ENCODE measurements at regions not wholly inside any gene's neighbourhood (a gene's known extent, or its start where the extent isn't known, plus 50 kb on each side); places are given as distances from the start of the nearest gene placed in this dataset.
A peak's percentile ranks its signal among the peaks of the same experiment; 100 is the strongest.

DNA sequence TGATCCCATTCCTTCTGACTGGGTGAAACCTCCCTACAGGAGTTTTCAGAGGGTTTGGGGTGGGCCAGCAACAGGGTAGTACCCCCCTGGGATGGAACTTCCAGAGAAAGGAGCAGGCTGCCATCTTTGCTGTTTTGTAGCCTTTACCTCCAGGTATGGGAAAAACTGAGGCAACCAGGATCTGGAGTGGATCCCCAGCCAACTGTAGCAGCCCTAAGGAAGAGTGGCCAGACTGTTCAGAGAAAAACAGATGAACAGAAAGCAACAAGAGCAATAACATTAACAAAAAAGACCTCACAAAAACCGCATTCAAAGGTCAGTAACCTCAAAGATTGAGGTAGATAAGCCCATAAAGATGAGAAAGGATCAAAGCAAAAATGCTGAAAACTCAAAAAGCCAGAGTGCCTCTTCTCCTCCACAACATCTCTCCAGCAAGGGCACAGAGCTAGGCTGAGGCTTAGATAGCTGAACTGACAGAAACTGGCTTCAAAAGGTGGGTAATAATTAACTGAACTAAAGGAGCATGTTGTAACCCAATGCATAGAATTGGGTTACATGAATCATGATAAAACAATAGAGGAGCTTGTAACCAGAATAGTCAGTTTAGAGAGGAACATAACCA is 1288.6 kb upstream of the CNTN5 start:
- no peak for TF ChIP-seq MYC (IDR thresholded peaks at IDR 0.05; ENCODE audit: low read depth, low read length)
- TF ChIP-seq, protein P1, sequence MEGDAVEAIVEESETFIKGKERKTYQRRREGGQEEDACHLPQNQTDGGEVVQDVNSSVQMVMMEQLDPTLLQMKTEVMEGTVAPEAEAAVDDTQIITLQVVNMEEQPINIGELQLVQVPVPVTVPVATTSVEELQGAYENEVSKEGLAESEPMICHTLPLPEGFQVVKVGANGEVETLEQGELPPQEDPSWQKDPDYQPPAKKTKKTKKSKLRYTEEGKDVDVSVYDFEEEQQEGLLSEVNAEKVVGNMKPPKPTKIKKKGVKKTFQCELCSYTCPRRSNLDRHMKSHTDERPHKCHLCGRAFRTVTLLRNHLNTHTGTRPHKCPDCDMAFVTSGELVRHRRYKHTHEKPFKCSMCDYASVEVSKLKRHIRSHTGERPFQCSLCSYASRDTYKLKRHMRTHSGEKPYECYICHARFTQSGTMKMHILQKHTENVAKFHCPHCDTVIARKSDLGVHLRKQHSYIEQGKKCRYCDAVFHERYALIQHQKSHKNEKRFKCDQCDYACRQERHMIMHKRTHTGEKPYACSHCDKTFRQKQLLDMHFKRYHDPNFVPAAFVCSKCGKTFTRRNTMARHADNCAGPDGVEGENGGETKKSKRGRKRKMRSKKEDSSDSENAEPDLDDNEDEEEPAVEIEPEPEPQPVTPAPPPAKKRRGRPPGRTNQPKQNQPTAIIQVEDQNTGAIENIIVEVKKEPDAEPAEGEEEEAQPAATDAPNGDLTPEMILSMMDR (IDR thresholded peaks at IDR 0.05; ENCODE audit: low read depth, low read length): no peak
- TF ChIP-seq, protein P2, sequence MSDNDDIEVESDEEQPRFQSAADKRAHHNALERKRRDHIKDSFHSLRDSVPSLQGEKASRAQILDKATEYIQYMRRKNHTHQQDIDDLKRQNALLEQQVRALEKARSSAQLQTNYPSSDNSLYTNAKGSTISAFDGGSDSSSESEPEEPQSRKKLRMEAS (IDR thresholded peaks at IDR 0.05; ENCODE audit: low read depth, low read length): no peak
- TF ChIP-seq POLR2A (IDR thresholded peaks at IDR 0.05; ENCODE audit: extremely low read depth, insufficient read length): no peak
- no peak for DNase-seq (ENCODE audit: low read depth)
- H3K4me3 ChIP-seq (ENCODE audit: low read depth, low read length): no peak overlapping the region

DNA sequence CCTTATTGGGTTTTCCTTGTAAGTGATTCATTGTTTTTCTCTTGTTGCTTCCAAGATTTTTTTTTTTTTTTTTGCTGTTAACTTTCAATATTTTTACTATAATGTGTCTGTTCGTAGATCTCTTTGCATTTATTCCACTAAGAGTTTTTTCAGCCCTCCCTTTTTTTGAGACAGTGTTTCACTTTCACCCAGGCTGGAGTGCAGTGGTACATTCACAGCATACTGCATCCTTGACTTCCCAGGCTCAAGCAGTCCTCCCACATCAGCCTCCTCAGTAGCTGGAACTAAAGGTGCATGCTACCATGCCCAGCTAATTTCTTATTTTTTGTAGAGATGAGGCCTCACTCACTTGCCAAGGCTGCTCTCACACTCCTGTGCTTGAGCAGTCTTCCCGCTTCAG is 1282.0 kb upstream of the CNTN5 start:
- TF ChIP-seq POLR2A (IDR thresholded peaks at IDR 0.05; ENCODE audit: extremely low read depth, insufficient read length): no peak
- TF ChIP-seq, protein P1 (IDR thresholded peaks at IDR 0.05; ENCODE audit: low read depth, low read length): no peak
- TF ChIP-seq, protein P2 (IDR thresholded peaks at IDR 0.05; ENCODE audit: low read depth, low read length): no peak
- no peak for DNase-seq (ENCODE audit: low read depth)
- H3K4me3 ChIP-seq (ENCODE audit: low read depth, low read length): no peak overlapping the region

DNA sequence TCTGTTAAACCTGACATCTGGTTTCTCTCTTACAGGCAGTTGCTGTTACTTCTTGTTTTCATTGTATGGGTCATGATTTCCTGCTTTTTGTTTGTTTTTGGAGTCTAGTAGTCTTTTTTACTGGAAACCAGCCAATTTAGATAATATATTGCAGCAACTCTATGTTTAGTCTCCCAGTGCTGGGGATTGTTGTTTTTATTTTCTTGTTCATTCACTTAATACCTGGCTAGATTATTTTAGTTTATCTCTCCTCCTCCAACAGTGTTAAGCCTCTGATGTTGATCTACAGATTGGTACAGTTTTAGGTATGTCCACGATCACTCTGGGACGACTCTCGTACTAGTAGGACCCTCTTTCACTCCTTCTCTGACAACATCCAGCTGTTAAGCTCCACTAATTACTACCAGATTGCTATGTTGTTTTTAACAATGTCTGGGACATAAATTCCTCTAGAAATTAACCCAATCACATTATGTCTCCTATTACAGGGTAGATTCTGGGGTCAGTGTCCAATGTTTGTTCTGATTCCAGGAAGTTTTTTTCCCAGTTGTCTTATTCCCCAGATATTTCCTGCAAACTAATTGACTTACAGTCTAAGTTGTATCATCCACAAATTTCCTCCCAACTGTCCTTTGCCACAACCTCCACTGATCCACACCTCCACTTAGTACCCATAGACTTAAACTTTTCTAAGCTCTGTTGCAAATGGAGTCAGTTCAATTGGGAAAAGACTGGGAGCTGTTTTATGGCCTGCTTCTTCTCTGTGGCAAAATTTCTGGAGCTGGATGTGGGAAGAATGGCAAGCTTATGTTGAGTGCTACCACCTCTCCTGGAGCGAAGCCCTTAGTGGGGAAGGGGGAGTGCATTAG is 1280.6 kb upstream of the CNTN5 start:
- TF ChIP-seq, protein P1 (IDR thresholded peaks at IDR 0.05; ENCODE audit: low read depth, low read length): no peak
- TF ChIP-seq, protein P2 (IDR thresholded peaks at IDR 0.05; ENCODE audit: low read depth, low read length): no peak
- TF ChIP-seq POLR2A (IDR thresholded peaks at IDR 0.05; ENCODE audit: extremely low read depth, insufficient read length): no peak
- TF ChIP-seq MYC (IDR thresholded peaks at IDR 0.05; ENCODE audit: low read depth, low read length): no peak
- no peak for DNase-seq (ENCODE audit: low read depth)
- H3K4me3 ChIP-seq (ENCODE audit: low read depth, low read length): no peak overlapping the region

DNA sequence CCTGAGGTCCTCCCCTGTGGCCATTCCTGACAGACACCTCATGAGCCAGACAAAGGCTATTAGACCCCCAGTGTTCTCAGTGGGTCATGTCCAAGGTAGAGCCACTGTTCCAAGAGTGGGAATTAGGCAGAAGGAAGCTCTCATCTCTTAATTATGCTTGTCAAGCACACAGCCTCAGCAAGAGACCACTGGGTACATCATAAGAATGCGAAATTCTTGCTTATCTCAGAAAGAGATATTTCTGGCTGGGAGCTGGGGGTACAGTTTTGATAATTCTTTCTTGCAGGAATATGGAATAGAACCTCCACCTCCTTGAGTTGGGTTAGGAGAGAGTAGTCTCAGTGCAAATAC is 1280.0 kb upstream of the CNTN5 start:
- H3K4me3 ChIP-seq (ENCODE audit: low read depth, low read length): no peak overlapping the region
- DNase-seq (ENCODE audit: low read depth): no peak
- no peak for TF ChIP-seq MYC (IDR thresholded peaks at IDR 0.05; ENCODE audit: low read depth, low read length)

DNA sequence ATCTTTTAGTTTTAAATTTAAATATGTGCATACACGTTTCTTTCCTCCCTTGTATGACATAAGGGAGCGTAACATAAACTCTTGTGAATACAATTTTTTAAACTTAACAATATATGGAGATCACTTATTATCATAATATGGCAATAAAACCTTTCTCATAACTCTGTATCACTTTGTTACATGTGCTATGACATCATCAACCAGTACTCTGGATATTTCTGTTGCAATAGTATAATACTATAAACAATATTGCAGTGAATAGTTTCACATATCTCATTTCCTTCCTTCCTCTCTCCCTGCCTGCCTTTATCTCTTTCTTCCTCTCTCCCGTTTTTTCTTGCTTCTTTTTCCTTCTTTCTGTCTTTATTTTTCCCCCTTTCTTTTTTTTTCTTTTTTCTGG is 1278.0 kb upstream of the CNTN5 start:
- TF ChIP-seq MYC (IDR thresholded peaks at IDR 0.05; ENCODE audit: low read depth, low read length) (no peak), POLR2A (IDR thresholded peaks at IDR 0.05; ENCODE audit: extremely low read depth, insufficient read length) (no peak)
- TF ChIP-seq, protein P2 (IDR thresholded peaks at IDR 0.05; ENCODE audit: low read depth, low read length): no peak
- TF ChIP-seq, protein P1 (IDR thresholded peaks at IDR 0.05; ENCODE audit: low read depth, low read length): no peak
- no peak overlapping the region for H3K4me3 ChIP-seq (ENCODE audit: low read depth, low read length)
- no peak for DNase-seq (ENCODE audit: low read depth)

DNA sequence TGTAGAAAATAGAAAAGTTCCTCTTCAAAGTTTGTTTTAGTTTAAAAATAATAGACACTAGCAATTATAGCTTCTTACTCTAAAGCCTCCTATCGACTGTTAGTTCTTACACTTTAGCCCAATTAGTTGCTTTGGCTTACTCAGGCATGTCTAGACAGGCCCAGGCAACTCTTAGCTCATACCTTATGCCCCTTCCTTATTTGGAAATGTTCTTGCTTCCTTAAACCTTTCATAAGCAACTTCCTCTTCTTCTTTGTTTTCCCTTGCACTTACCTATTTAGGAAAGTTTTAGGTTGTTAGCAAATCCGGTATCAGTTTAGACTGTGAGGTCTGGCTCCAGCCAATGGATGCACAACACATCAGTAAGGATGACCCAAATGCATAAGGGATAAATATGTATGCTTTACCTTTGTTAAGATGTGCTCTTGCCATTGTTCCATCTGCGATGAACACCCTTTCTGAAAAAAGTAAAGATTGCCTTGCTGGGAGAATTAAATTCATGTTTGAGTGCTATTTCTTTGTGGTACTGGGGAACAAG is 1277.5 kb upstream of the CNTN5 start:
- peak; percentile 16 for DNase-seq (ENCODE audit: low read depth)
- H3K4me3 ChIP-seq (ENCODE audit: low read depth, low read length): no peak overlapping the region
- TF ChIP-seq, protein P1 (IDR thresholded peaks at IDR 0.05; ENCODE audit: low read depth, low read length): no peak
- TF ChIP-seq POLR2A (IDR thresholded peaks at IDR 0.05; ENCODE audit: extremely low read depth, insufficient read length) (no peak), MYC (IDR thresholded peaks at IDR 0.05; ENCODE audit: low read depth, low read length) (no peak)
- TF ChIP-seq, protein P2 (IDR thresholded peaks at IDR 0.05; ENCODE audit: low read depth, low read length): no peak

Measured in NB4 (cell line).